ENCODE measurements at regions not wholly inside any gene's neighbourhood (a gene's known extent, or its start where the extent isn't known, plus 50 kb on each side); places are given as distances from the start of the nearest gene placed in this dataset.

GRCh38 chr13:50401721-50402465, 386.6 kb downstream of the KCNRG start:
- H3K27me3 ChIP-seq (ENCODE audit: control insufficient read depth in 1 of 2, insufficient read depth in 2 of 2, low read length in 2 of 2), result no peaks in the 10 kb centered on the region
- H3K4me1 ChIP-seq (ENCODE audit: control insufficient read depth, insufficient read depth, low read length), result peaks cover 16% of the 10 kb centered on the region
- H3K27ac ChIP-seq (ENCODE audit: low read length), result no peak overlapping the region
- no peaks in the 10 kb centered on the region for H3K9me3 ChIP-seq (ENCODE audit: control insufficient read depth in 2 of 2, low read length in 2 of 2)
- no peaks in the 10 kb centered on the region for H3K36me3 ChIP-seq (ENCODE audit: control insufficient read depth in 2 of 2, insufficient read depth in 2 of 2, low read length in 2 of 2)
- H3K9ac ChIP-seq (ENCODE audit: low read length in 2 of 2), result no peak overlapping the region
- H3K4me3 ChIP-seq (ENCODE audit: low read length in 2 of 2), result no peak overlapping the region

- no peak overlapping the region for H3K4me3 ChIP-seq (ENCODE audit: low read length in 2 of 2)
- peaks cover 16% of the 10 kb centered on the region for H3K4me1 ChIP-seq (ENCODE audit: control insufficient read depth, insufficient read depth, low read length)
- no peak overlapping the region for H3K27ac ChIP-seq (ENCODE audit: low read length)
- no peaks in the 10 kb centered on the region for H3K9me3 ChIP-seq (ENCODE audit: control insufficient read depth in 2 of 2, low read length in 2 of 2)
- H3K27me3 ChIP-seq (ENCODE audit: control insufficient read depth in 1 of 2, insufficient read depth in 2 of 2, low read length in 2 of 2), result no peaks in the 10 kb centered on the region
- no peaks in the 10 kb centered on the region for H3K36me3 ChIP-seq (ENCODE audit: control insufficient read depth in 2 of 2, insufficient read depth in 2 of 2, low read length in 2 of 2)
- H3K9ac ChIP-seq (ENCODE audit: low read length in 2 of 2), result no peak overlapping the region
Observed at GRCh38 chr13:50403311-50403710, 388.1 kb downstream of the KCNRG start.

- Histone ChIP-seq H3K36me3 (ENCODE audit: control insufficient read depth in 2 of 2, insufficient read depth in 2 of 2, low read length in 2 of 2) (no peaks in the 10 kb centered on the region), H3K27me3 (ENCODE audit: control insufficient read depth in 1 of 2, insufficient read depth in 2 of 2, low read length in 2 of 2) (no peaks in the 10 kb centered on the region), H3K27ac (ENCODE audit: low read length) (no peak overlapping the region), H3K4me3 (ENCODE audit: low read length in 2 of 2) (no peak overlapping the region), H3K9me3 (ENCODE audit: control insufficient read depth in 2 of 2, low read length in 2 of 2) (no peaks in the 10 kb centered on the region), H3K9ac (ENCODE audit: low read length in 2 of 2) (no peak overlapping the region), H3K4me1 (ENCODE audit: control insufficient read depth, insufficient read depth, low read length) (peaks cover 16% of the 10 kb centered on the region)
Observed at GRCh38 chr13:50404116-50404515, 388.9 kb downstream of the KCNRG start.

- Histone ChIP-seq H3K4me1 (ENCODE audit: control insufficient read depth, insufficient read depth, low read length) (peaks cover 16% of the 10 kb centered on the region), H3K9me3 (ENCODE audit: control insufficient read depth in 2 of 2, low read length in 2 of 2) (no peaks in the 10 kb centered on the region), H3K27me3 (ENCODE audit: control insufficient read depth in 1 of 2, insufficient read depth in 2 of 2, low read length in 2 of 2) (no peaks in the 10 kb centered on the region), H3K9ac (ENCODE audit: low read length in 2 of 2) (no peak overlapping the region), H3K4me3 (ENCODE audit: low read length in 2 of 2) (no peak overlapping the region), H3K27ac (ENCODE audit: low read length) (no peak overlapping the region), H3K36me3 (ENCODE audit: control insufficient read depth in 2 of 2, insufficient read depth in 2 of 2, low read length in 2 of 2) (no peaks in the 10 kb centered on the region)
Observed at GRCh38 chr13:50404769-50405168, 389.5 kb downstream of the KCNRG start.

GRCh38 chr13:50406831-50407230, 391.6 kb downstream of the KCNRG start:
- Histone ChIP-seq H3K27me3 (ENCODE audit: control insufficient read depth in 1 of 2, insufficient read depth in 2 of 2, low read length in 2 of 2) (no peaks in the 10 kb centered on the region), H3K4me3 (ENCODE audit: low read length in 2 of 2) (no peak overlapping the region), H3K9me3 (ENCODE audit: control insufficient read depth in 2 of 2, low read length in 2 of 2) (no peaks in the 10 kb centered on the region), H3K27ac (ENCODE audit: low read length) (no peak overlapping the region), H3K4me1 (ENCODE audit: control insufficient read depth, insufficient read depth, low read length) (peaks cover 5% of the 10 kb centered on the region), H3K36me3 (ENCODE audit: control insufficient read depth in 2 of 2, insufficient read depth in 2 of 2, low read length in 2 of 2) (no peaks in the 10 kb centered on the region), H3K9ac (ENCODE audit: low read length in 2 of 2) (no peak overlapping the region)

- Histone ChIP-seq H3K9me3 (ENCODE audit: control insufficient read depth in 2 of 2, low read length in 2 of 2) (no peaks in the 10 kb centered on the region), H3K9ac (ENCODE audit: low read length in 2 of 2) (no peak overlapping the region), H3K27me3 (ENCODE audit: control insufficient read depth in 1 of 2, insufficient read depth in 2 of 2, low read length in 2 of 2) (no peaks in the 10 kb centered on the region), H3K27ac (ENCODE audit: low read length) (no peak overlapping the region), H3K36me3 (ENCODE audit: control insufficient read depth in 2 of 2, insufficient read depth in 2 of 2, low read length in 2 of 2) (no peaks in the 10 kb centered on the region), H3K4me3 (ENCODE audit: low read length in 2 of 2) (no peak overlapping the region), H3K4me1 (ENCODE audit: control insufficient read depth, insufficient read depth, low read length) (peaks cover 5% of the 10 kb centered on the region)
Observed at GRCh38 chr13:50408068-50408467, 392.8 kb downstream of the KCNRG start.

GRCh38 chr13:50409220-50409619, 394.0 kb downstream of the KCNRG start:
- H3K9me3 ChIP-seq (ENCODE audit: control insufficient read depth in 2 of 2, low read length in 2 of 2), result no peaks in the 10 kb centered on the region
- H3K27ac ChIP-seq (ENCODE audit: low read length), result no peak overlapping the region
- H3K4me3 ChIP-seq (ENCODE audit: low read length in 2 of 2), result no peak overlapping the region
- no peaks in the 10 kb centered on the region for H3K36me3 ChIP-seq (ENCODE audit: control insufficient read depth in 2 of 2, insufficient read depth in 2 of 2, low read length in 2 of 2)
- H3K4me1 ChIP-seq (ENCODE audit: control insufficient read depth, insufficient read depth, low read length), result peaks cover 5% of the 10 kb centered on the region
- no peak overlapping the region for H3K9ac ChIP-seq (ENCODE audit: low read length in 2 of 2)
- H3K27me3 ChIP-seq (ENCODE audit: control insufficient read depth in 1 of 2, insufficient read depth in 2 of 2, low read length in 2 of 2), result no peaks in the 10 kb centered on the region

GRCh38 chr13:50410921-50411746, 395.9 kb downstream of the KCNRG start:
- no peaks in the 10 kb centered on the region for H3K27me3 ChIP-seq (ENCODE audit: control insufficient read depth in 1 of 2, insufficient read depth in 2 of 2, low read length in 2 of 2)
- H3K4me3 ChIP-seq (ENCODE audit: low read length in 2 of 2), result no peak overlapping the region
- H3K4me1 ChIP-seq (ENCODE audit: control insufficient read depth, insufficient read depth, low read length), result peaks cover 3% of the 10 kb centered on the region
- H3K9ac ChIP-seq (ENCODE audit: low read length in 2 of 2), result no peak overlapping the region
- H3K27ac ChIP-seq (ENCODE audit: low read length), result no peak overlapping the region
- no peaks in the 10 kb centered on the region for H3K36me3 ChIP-seq (ENCODE audit: control insufficient read depth in 2 of 2, insufficient read depth in 2 of 2, low read length in 2 of 2)
- no peaks in the 10 kb centered on the region for H3K9me3 ChIP-seq (ENCODE audit: control insufficient read depth in 2 of 2, low read length in 2 of 2)

- no peak overlapping the region for H3K9ac ChIP-seq (ENCODE audit: low read length in 2 of 2)
- no peak overlapping the region for H3K27ac ChIP-seq (ENCODE audit: low read length)
- H3K4me3 ChIP-seq (ENCODE audit: low read length in 2 of 2), result no peak overlapping the region
- no peaks in the 10 kb centered on the region for H3K9me3 ChIP-seq (ENCODE audit: control insufficient read depth in 2 of 2, low read length in 2 of 2)
- H3K4me1 ChIP-seq (ENCODE audit: control insufficient read depth, insufficient read depth, low read length), result peaks cover 3% of the 10 kb centered on the region
- no peaks in the 10 kb centered on the region for H3K36me3 ChIP-seq (ENCODE audit: control insufficient read depth in 2 of 2, insufficient read depth in 2 of 2, low read length in 2 of 2)
- no peaks in the 10 kb centered on the region for H3K27me3 ChIP-seq (ENCODE audit: control insufficient read depth in 1 of 2, insufficient read depth in 2 of 2, low read length in 2 of 2)
Observed at GRCh38 chr13:50412046-50412617, 396.9 kb downstream of the KCNRG start.

GRCh38 chr13:50414640-50415039, 399.4 kb downstream of the KCNRG start:
- H3K4me1 ChIP-seq (ENCODE audit: control insufficient read depth, insufficient read depth, low read length), result peaks cover 3% of the 10 kb centered on the region
- H3K4me3 ChIP-seq (ENCODE audit: low read length in 2 of 2), result no peak overlapping the region
- no peaks in the 10 kb centered on the region for H3K27me3 ChIP-seq (ENCODE audit: control insufficient read depth in 1 of 2, insufficient read depth in 2 of 2, low read length in 2 of 2)
- H3K9me3 ChIP-seq (ENCODE audit: control insufficient read depth in 2 of 2, low read length in 2 of 2), result no peaks in the 10 kb centered on the region
- H3K27ac ChIP-seq (ENCODE audit: low read length), result no peak overlapping the region
- H3K9ac ChIP-seq (ENCODE audit: low read length in 2 of 2), result no peak overlapping the region
- H3K36me3 ChIP-seq (ENCODE audit: control insufficient read depth in 2 of 2, insufficient read depth in 2 of 2, low read length in 2 of 2), result no peaks in the 10 kb centered on the region
